Endothelial cell of umbilical vein (primary cell): ENCODE measurements at regions not wholly inside any gene's neighbourhood (a gene's known extent, or its start where the extent isn't known, plus 50 kb on each side); places are given as distances from the start of the nearest gene placed in this dataset.

Source experiments
- BruUV-seq: library from RNA; stranded (reverse); fragments of 400-500 nt; replicated peaks from 2 replicates; lab custom pipeline; 2021; lab: Mats Ljungman, UMichigan
- CTCF ChIA-PET: fragments of 300-600, 350-600 bp; sonication (Branson Sonifier 250); formaldehyde crosslinking; loops from one replicate; lab custom pipeline; 2021; ENCODE audit warnings: antibody characterized with exemption, inconsistent platforms; lab: Charles Lee
- POLR2A ChIA-PET: fragments of 300-600, 350-600 bp; sonication (Branson Sonifier 250); formaldehyde crosslinking; loops from one replicate; lab custom pipeline; 2021; ENCODE audit warnings: antibody characterized with exemption, inconsistent platforms; lab: Charles Lee
- DNase-seq: peaks from one replicate; pipeline ENCODE4 v3.0.0-alpha.2; 2011; ENCODE audit warnings: low read depth, low spot score
- FAIRE-seq: peaks from 2 replicates; lab custom pipeline; 2011; peaks lifted over from hg19 to GRCh38; lab: Jason Lieb, UNC
- H2AFZ ChIP-seq: 2 replicates; pipeline ENCODE4 v1.6.0; 2012; ENCODE audit warnings: low read depth, low read length, control low read depth, inconsistent platforms
- H3K27ac ChIP-seq: 2 replicates; pipeline ENCODE4 v1.5.1; 2011; ENCODE audit warnings: low read depth, mild to moderate bottlenecking, control low read depth, low read length, moderate library complexity; ENCODE audit not compliant: insufficient read depth
- H3K27me3 ChIP-seq, 2 experiments: 2 replicates each; pipeline versions ENCODE4 v1.6.0 to v1.6.1; 2011; ENCODE audit warnings: low read length in 2 of 2, mixed read lengths in 1 of 2; ENCODE audit not compliant: control insufficient read depth in 2 of 2, insufficient read depth in 2 of 2
- H3K36me3 ChIP-seq, 2 experiments: 2 replicates in 1 of 2; 3 replicates in 1 of 2; pipeline ENCODE4 v1.5.1; 2011; ENCODE audit warnings: low read length in 2 of 2, mild to moderate bottlenecking in 1 of 2, moderate library complexity in 1 of 2; ENCODE audit not compliant: control insufficient read depth in 2 of 2, insufficient read depth in 2 of 2; ENCODE audit errors: extremely low read depth in 1 of 2
- H3K4me1 ChIP-seq: 3 replicates; pipeline ENCODE4 v1.5.1; 2011; ENCODE audit warnings: mild to moderate bottlenecking, low read length; ENCODE audit not compliant: control insufficient read depth, insufficient read depth; ENCODE audit errors: extremely low read depth
- H3K4me2 ChIP-seq: 2 replicates; pipeline ENCODE4 v1.6.1; 2011; ENCODE audit warnings: low read length, control low read depth, mixed read lengths; ENCODE audit not compliant: insufficient read depth
- H3K4me3 ChIP-seq, 3 experiments: fragments of 200-600 bp in 1 of 3; sonication (generic), shearing (Covaris generic) in 1 of 3; replicated peaks in 1 of 3; 2 replicates each; pipeline ENCODE4 v1.5.1; 2011 to 2016; ENCODE audit warnings: control low read depth in 3 of 3, low read length in 3 of 3, mild to moderate bottlenecking in 2 of 3, inconsistent platforms in 1 of 3, low read depth in 1 of 3, moderate library complexity in 1 of 3; ENCODE audit not compliant: insufficient read depth in 1 of 3
- H3K79me2 ChIP-seq: 2 replicates; pipeline ENCODE4 v1.6.0; 2012; ENCODE audit warnings: low read length, inconsistent platforms; ENCODE audit not compliant: control insufficient read depth, insufficient read depth
- H3K9ac ChIP-seq: replicated peaks from 2 replicates; pipeline ENCODE3; 2011; ENCODE audit warnings: low read length, control low read depth; ENCODE audit not compliant: insufficient read depth; ENCODE audit errors: extremely low read depth
- H3K9me1 ChIP-seq: replicated peaks from 3 replicates; pipeline ENCODE4 v1.6.0; 2011; ENCODE audit warnings: mild to moderate bottlenecking, low read length; ENCODE audit not compliant: control insufficient read depth, insufficient read depth; ENCODE audit errors: extremely low read depth
- H3K9me3 ChIP-seq: replicated peaks from 2 replicates; pipeline ENCODE4 v1.5.1; 2012; ENCODE audit warnings: low read length, inconsistent platforms; ENCODE audit not compliant: control insufficient read depth, insufficient read depth
- H4K20me1 ChIP-seq: replicated peaks from 2 replicates; pipeline ENCODE3; 2011; ENCODE audit warnings: mild to moderate bottlenecking, low read length; ENCODE audit not compliant: control insufficient read depth, insufficient read depth; ENCODE audit errors: extremely low read depth
- CTCF ChIP-seq, 2 donors: IDR thresholded peaks; 1 replicate in 1 of 2; 2 replicates in 1 of 2; pipeline ENCODE4 v1.5.1; 2011; ENCODE audit warnings: low read length in 2 of 2, mild to moderate bottlenecking in 2 of 2, moderate library complexity in 2 of 2, control low read depth in 1 of 2, inconsistent platforms in 1 of 2, low read depth in 1 of 2; ENCODE audit not compliant: insufficient read depth in 1 of 2; ENCODE audit errors: extremely low read depth in 1 of 2
- EZH2 ChIP-seq: IDR thresholded peaks from 2 replicates; pipeline ENCODE4 v1.6.1; 2012; ENCODE audit warnings: borderline replicate concordance, low read depth, mild to moderate bottlenecking, moderate library complexity, low read length, inconsistent platforms; ENCODE audit not compliant: severe bottlenecking
- FOS ChIP-seq: IDR thresholded peaks from 2 replicates; pipeline ENCODE4 v1.6.1; 2011; ENCODE audit warnings: mild to moderate bottlenecking, low read length, moderate library complexity, borderline replicate concordance; ENCODE audit not compliant: insufficient read depth
- GATA2 ChIP-seq: IDR thresholded peaks from 2 replicates; pipeline ENCODE4 v1.7.0; 2011; ENCODE audit warnings: low read depth, mild to moderate bottlenecking, moderate library complexity, mixed read lengths, low read length; ENCODE audit not compliant: insufficient read length, insufficient read depth
- JUN ChIP-seq: IDR thresholded peaks from 2 replicates; pipeline ENCODE4 v1.6.1; 2011; ENCODE audit warnings: borderline replicate concordance, low read depth; ENCODE audit not compliant: insufficient read length, insufficient read depth
- MAX ChIP-seq: IDR thresholded peaks from 2 replicates; pipeline ENCODE4 v1.6.1; 2011; ENCODE audit not compliant: insufficient read depth, insufficient read length
- MYC ChIP-seq: IDR thresholded peaks from one replicate; pipeline ENCODE4 v1.6.1; 2011; ENCODE audit warnings: mild to moderate bottlenecking, low read depth, low read length
- POLR2A ChIP-seq: IDR thresholded peaks from 2 replicates; pipeline ENCODE4 v1.6.1; 2012; ENCODE audit warnings: low read depth, mild to moderate bottlenecking, control low read depth, low read length
- POLR2AphosphoS5 ChIP-seq: IDR thresholded peaks from 2 replicates; pipeline ENCODE4 v1.6.1; 2012; ENCODE audit warnings: low read depth, mild to moderate bottlenecking, control low read depth, low read length, moderate library complexity; ENCODE audit not compliant: insufficient read depth
- dilution Hi-C: fragments of 300-500 bp; cut with MboI; formaldehyde crosslinking; loops from one replicate; pipeline ENCODE4 v1.15.0; 2019; ENCODE audit warnings: low sequenced_read_pairs; ENCODE audit not compliant: extremely low pct_ligation_motif_present
- intact Hi-C: fragments of 100-400 bp; cut with micrococcal nuclease; formaldehyde crosslinking; loops from one replicate; pipeline ENCODE4 v1.10.0; 2022

DNA sequence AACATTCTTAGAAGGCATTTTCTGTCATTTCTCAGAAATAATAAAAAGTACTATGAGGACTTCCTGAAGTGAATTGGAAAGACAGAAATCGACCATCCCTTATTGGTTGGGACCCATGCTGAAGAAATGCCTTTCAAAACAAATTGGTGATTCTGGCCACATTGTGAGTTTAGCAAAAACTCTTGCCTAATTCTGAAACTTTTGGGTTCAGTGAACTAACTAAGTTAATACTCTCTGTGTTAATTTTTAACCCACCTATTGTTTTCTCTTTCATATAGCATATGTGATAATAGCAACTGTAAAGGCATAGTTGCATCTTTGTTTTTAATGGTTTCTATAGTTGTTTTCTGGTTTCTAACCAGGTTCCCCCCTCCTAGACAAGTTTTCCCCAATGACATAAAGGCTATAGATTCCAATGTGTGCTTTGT, 129.3 kb upstream of the FAT1 start:
- Histone ChIP-seq H3K36me3 (no peaks in the 10 kb centered on the region), H3K9me3 (no peaks in the 10 kb centered on the region), H3K4me2 (no peak overlapping the region), H3K4me1 (no peaks in the 10 kb centered on the region), H3K27me3 (no peaks in the 10 kb centered on the region), H4K20me1 (no peaks in the 10 kb centered on the region), H3K9ac (no peak overlapping the region), H3K79me2 (no peaks in the 10 kb centered on the region), H3K27ac (no peak overlapping the region), H2AFZ (no peak overlapping the region), H3K9me1 (no peaks in the 10 kb centered on the region), H3K4me3 (no peak overlapping the region)
- TF ChIP-seq FOS (no peak), GATA2 (no peak), MYC (no peak), EZH2 (no peak)
- DNase-seq (no peak), FAIRE-seq (no peak)
- dilution Hi-C loops: no loop called here
- intact Hi-C loops: no loop called here
- CTCF ChIA-PET: no interaction called here
- POLR2A ChIA-PET: no interaction called here
- BruUV-seq: no TSS peak

DNA sequence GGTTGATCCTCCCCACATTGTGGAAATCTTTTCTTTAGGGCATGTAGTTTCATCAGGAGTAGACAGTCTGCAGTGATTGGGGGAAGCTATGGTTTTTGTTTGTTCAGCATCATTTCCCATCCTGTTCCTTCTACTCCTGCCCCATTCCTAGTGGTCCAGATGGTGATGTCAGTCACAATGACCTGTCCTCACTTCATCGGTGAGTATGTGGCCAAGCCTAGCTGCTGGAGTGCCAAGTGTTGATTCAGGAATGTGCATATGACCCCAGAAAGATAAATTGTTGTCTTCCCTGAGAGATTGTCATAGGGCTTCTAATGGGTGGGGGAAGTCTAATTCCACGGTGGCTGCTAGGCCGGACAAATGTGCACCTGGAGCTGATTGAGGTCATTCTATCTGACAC, 130.6 kb upstream of the FAT1 start:
- ChIA-PET POLR2A (no interaction called here), CTCF (no interaction called here)
- Histone ChIP-seq H3K9ac (no peak overlapping the region), H4K20me1 (no peaks in the 10 kb centered on the region), H3K27me3 (no peaks in the 10 kb centered on the region), H3K27ac (no peak overlapping the region), H3K9me1 (no peaks in the 10 kb centered on the region), H2AFZ (no peak overlapping the region), H3K4me1 (no peaks in the 10 kb centered on the region), H3K79me2 (no peaks in the 10 kb centered on the region), H3K9me3 (no peaks in the 10 kb centered on the region), H3K4me2 (no peak overlapping the region), H3K36me3 (no peaks in the 10 kb centered on the region), H3K4me3 (no peak overlapping the region)
- DNase-seq (no peak), FAIRE-seq (no peak)
- intact Hi-C loops (no loop called here), dilution Hi-C loops (no loop called here)
- BruUV-seq: no TSS peak
- TF ChIP-seq MAX: no peak
- TF ChIP-seq JUN: no peak
- no peak for TF ChIP-seq POLR2AphosphoS5
- TF ChIP-seq GATA2: no peak
- no peak for TF ChIP-seq FOS
- TF ChIP-seq MYC: no peak
- no peak for TF ChIP-seq CTCF (IDR thresholded peaks at IDR 0.05; ENCODE audit: extremely low read depth in 1 of 2, insufficient read depth in 1 of 2, low read depth in 1 of 2, low read length in 2 of 2)
- no peak for TF ChIP-seq POLR2A
- TF ChIP-seq EZH2: no peak
